ENCODE measurements at regions not wholly inside any gene's neighbourhood (a gene's known extent, or its start where the extent isn't known, plus 50 kb on each side); places are given as distances from the start of the nearest gene placed in this dataset.

GRCh38 chr9:118109542-118109941 lies 405.3 kb downstream of the TLR4 start:
- Histone ChIP-seq H3K27ac (ENCODE audit: extremely low read depth, low read depth, low read length) (no peak overlapping the region), H3K9me3 (ENCODE audit: control insufficient read depth, insufficient read depth, low read depth, low read length) (no peaks in the 10 kb centered on the region), H3K36me3 (ENCODE audit: control insufficient read depth in 2 of 2, insufficient read depth in 1 of 2, low read length in 2 of 2) (no peaks in the 10 kb centered on the region), H3K4me3 (ENCODE audit: low read depth, low read length) (no peak overlapping the region), H3K4me1 (ENCODE audit: control insufficient read depth, insufficient read depth, low read length) (no peaks in the 10 kb centered on the region)
- ChIA-PET CTCF (interaction anchor here (0.8 kb wide), 1 partner anchor 12 kb away, joined by 3 read pairs; no protein-coding TSS in a partner anchor), POLR2A (no interaction called here)
- TF ChIP-seq ZNF701 (tag by site-specific recombination; IDR thresholded peaks at IDR 0.05) (no peak), ZNF350 (tag by site-specific recombination; IDR thresholded peaks at IDR 0.05) (no peak), ZNF391 (tag by site-specific recombination; IDR thresholded peaks at IDR 0.05; ENCODE audit: borderline replicate concordance, low read depth) (no peak), ZNF366 (tag by site-specific recombination; conservative IDR thresholded peaks at IDR 0.05) (no peak), ZNF529 (tag by site-specific recombination; IDR thresholded peaks at IDR 0.05; ENCODE audit: insufficient replicate concordance) (no peak), ZNF560 (tag by site-specific recombination; IDR thresholded peaks at IDR 0.05; ENCODE audit: borderline replicate concordance) (no peak), ZNF707 (tag by site-specific recombination; IDR thresholded peaks at IDR 0.05) (no peak), ZNF639 (tag by site-specific recombination; IDR thresholded peaks at IDR 0.05) (no peak), ZNF830 (tag by site-specific recombination; IDR thresholded peaks at IDR 0.05; ENCODE audit: low read depth) (no peak), PRDM4 (tag by site-specific recombination; IDR thresholded peaks at IDR 0.05) (no peak), YY2 (tag by site-specific recombination; IDR thresholded peaks at IDR 0.05) (no peak), BCL11B (tag by site-specific recombination; IDR thresholded peaks at IDR 0.05; ENCODE audit: low read depth) (no peak), SP2 (tag by site-specific recombination; IDR thresholded peaks at IDR 0.05) (no peak), ZNF645 (tag by site-specific recombination; IDR thresholded peaks at IDR 0.05) (no peak)

- CTCF ChIA-PET = interaction anchor here (0.7 to 0.9 kb wide), 2 partner anchors 11 to 48 kb away, joined by 3 read pairs; no protein-coding TSS in a partner anchor
- no peaks in the 10 kb centered on the region for H3K9me3 ChIP-seq (ENCODE audit: control insufficient read depth, insufficient read depth, low read depth, low read length)
- POLR2A ChIA-PET = no interaction called here
- no peak for TF ChIP-seq BCL11B (tag by site-specific recombination; IDR thresholded peaks at IDR 0.05; ENCODE audit: low read depth)
- TF ChIP-seq ATF2 (tag by site-specific recombination; IDR thresholded peaks at IDR 0.05; ENCODE audit: low read depth) = no peak
- TF ChIP-seq PRDM2 (tag by site-specific recombination; IDR thresholded peaks at IDR 0.05; ENCODE audit: borderline replicate concordance) = no peak
- TF ChIP-seq ZNF664 (tag by site-specific recombination; IDR thresholded peaks at IDR 0.05) = no peak
- TF ChIP-seq OSR2 (tag by site-specific recombination; IDR thresholded peaks at IDR 0.05) = no peak
- no peak for TF ChIP-seq ZNF211 (tag by site-specific recombination; IDR thresholded peaks at IDR 0.05; ENCODE audit: low read depth)
- no peak for TF ChIP-seq ZBTB6 (tag by site-specific recombination; IDR thresholded peaks at IDR 0.05)
- no peak for TF ChIP-seq ZNF626 (tag by site-specific recombination; IDR thresholded peaks at IDR 0.05)
- no peak overlapping the region for H3K27ac ChIP-seq (ENCODE audit: extremely low read depth, low read depth, low read length)
- H3K36me3 ChIP-seq (ENCODE audit: control insufficient read depth in 2 of 2, insufficient read depth in 1 of 2, low read length in 2 of 2) = no peaks in the 10 kb centered on the region
- no peak overlapping the region for H3K4me3 ChIP-seq (ENCODE audit: low read depth, low read length)
- H3K4me1 ChIP-seq (ENCODE audit: control insufficient read depth, insufficient read depth, low read length) = no peaks in the 10 kb centered on the region
Observed at GRCh38 chr9:118121361-118121760, 417.2 kb downstream of the TLR4 start.

All from HEK293 (cell line).